Activated CD8-positive, alpha-beta memory T cell treated with anti-CD3 and anti-CD28 coated beads for 48 hours (primary cell): ENCODE measurements at regions not wholly inside any gene's neighbourhood (a gene's known extent, or its start where the extent isn't known, plus 50 kb on each side); places are given as distances from the start of the nearest gene placed in this dataset.

Source experiments
- DNase-seq, 3 experiments: peaks; one replicate each; pipeline ENCODE4 v3.0.0-alpha.2; 2020; ENCODE audit warnings: low read depth in 2 of 3, low spot score in 2 of 3

DNA sequence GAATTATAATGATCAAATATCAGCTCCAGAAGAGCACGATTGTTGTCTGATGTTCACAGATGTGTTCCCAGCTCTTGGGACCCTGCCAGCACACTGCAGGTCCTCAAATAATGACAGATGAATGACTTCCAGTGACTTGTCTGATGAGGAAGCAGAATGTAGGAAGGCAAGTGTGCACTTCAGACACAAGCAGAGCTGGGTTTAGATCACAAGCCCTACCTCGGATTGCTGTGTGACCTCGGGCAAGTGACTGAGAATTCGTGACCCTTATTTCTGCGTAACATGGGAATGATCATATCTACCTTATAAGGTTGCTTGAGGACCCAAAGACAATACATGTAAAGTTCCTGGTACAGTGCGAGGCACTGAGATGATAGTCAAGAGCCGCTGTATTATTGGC, 182.2 kb downstream of the ABCC12 start:
- DNase-seq: no peak

DNA sequence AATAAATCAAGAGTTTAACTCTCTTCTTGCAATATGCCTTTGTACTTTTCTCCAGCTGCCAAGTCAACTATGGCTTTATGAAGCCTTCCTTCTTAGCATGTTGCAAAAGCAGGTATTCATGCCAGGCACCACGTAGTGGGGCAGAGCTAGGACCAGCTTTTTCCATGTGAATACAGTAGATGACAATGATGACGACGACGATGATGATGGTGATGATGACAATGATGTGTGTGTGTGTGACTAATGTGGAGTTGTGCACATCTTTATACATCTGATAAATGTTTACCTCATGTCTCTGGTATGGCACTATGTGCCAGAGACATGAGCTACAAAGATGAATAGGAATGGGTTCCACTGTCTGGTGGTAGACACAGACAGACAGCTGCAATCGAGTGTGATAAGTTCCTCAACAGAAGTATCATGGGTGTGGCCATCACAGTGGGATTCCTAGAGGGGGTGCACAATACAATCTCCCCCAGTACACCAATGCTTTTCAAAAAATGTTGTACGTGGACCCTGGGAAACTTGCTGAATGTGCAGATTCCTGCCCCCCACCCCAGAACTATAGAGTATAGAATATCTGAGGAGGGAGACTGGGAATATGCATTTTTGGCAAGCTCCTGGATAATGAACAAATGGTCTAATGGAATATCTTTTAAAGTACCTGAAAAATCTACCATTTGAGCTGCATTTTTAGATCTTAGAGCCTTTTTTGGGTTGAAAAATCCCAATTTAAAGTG, 183.4 kb downstream of the ABCC12 start:
- no peak for DNase-seq

DNA sequence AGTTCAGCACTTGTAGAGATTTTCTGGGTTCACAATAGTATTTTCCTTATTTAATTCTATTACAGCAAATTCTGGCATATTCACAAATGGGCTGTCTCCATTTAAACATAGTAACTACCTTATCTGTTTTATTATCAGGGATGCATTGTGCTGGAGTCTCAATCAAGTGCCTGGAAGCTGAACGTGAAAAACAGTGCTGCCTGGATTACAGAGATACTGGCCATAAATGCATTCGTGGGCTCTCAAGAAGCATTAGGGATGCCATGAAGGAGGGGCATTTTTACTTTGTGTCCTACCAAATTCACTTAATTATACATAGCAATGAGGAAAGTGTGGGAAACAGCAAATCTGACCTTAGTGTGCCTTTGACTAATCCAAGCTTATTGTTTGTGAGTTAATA, 184.6 kb downstream of the ABCC12 start:
- DNase-seq: no peak

DNA sequence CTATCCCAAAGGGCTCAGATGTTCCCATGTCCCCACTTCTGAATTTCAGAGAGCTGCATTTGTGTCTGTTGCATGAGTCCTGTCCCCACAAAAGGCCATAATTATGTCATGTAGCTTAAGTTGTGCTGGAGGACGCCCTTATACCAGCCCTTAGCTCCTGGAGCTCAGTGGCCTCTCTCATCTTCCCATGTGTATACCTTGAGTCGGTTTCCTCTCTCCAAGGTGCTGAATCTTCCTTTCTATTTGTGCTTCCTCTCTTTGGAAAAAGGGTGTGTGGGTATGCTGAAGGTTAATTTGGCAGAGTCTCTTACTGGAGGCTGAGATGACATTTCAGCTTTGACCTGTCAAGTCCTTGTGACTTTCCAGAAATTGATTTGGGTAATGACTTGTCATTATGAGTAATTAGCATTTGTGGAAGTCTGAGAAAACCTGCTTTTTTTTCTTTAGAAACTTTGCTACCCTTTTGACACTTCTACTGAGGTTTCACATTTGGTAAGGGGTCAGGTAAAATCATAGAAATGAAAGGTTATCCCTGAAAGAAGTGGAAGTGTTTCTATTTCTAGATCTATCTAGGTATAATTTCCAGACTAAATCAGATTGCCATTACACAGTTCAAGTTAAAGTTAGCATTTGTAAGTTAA, 185.4 kb downstream of the ABCC12 start:
- no peak for DNase-seq

DNA sequence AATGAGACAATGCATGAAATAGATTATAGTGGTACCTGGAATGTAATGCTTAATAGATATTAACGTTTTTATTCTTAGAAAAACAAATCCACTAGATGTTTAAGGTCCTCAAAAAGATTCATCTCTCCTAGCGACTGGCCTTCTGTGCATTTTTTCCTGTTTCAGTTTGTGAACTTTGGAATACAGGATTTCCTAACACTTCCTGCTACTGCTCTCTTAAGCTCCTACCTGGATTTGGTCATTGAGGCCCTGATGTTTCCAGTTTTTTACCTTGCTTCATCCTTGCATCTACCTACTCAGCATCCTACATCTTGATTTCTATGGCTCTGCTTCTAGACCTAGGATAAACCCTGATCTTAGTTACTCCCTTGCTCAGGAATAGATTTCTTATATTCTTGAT, 188.4 kb downstream of the ABCC12 start:
- DNase-seq: no peak

DNA sequence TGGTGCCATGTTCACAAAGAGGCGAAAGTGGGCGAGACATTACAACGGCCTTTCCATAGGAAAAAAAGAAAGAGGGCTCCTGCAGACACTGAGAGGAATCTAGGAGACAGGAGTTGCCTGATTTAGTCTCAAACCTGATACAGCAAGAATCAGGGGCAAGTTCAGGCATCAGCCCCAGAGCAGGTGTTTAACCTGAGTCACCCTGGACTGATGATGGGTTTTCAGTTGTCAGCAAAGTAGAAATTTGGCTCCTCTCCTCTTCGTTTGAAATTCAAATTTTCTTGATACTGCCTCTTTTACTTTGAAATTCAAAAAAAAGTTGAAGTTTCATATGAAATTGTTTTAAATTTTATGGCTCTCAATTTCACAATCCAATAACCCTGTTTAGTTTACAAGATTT, 189.5 kb downstream of the ABCC12 start:
- DNase-seq: no peak

DNA sequence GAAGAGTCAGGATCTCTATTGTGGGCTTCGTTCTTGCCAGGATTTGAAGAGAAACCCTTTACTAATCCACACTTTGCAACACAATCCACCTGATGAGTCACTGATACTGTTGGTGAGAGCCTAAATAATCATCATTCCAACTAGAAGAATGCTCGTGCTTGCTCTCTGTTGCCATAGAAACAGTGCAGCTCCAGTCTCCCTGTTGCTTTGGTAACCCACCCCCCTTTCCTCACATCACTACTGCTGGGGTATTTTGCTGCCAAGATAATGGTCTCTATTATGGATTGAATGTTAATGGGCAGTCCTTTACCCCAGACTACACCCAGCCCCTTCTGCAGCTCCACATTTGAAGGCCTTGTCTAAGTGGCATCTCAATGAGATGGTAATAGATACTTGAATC, 190.4 kb downstream of the ABCC12 start:
- no peak for DNase-seq

DNA sequence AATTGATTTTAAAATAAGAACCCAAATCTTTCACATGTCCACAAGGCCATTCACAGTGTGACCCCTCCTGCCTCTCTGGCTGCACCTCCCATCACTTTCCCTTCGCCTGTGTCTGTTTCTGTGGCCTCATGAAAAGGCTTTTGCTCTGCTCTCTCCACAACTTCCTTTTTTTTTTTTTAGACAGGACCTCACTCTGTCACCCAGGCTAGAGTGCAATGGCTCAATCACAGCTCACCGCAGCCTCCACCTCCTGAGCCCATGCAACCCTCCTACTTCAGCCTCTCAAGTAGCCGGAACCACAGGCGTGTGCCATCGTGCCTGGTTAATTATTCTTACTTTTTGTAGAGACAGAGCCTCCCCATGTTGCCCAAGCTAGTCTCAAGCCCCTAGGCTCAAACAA, 197.1 kb downstream of the ABCC12 start:
- no peak for DNase-seq

DNA sequence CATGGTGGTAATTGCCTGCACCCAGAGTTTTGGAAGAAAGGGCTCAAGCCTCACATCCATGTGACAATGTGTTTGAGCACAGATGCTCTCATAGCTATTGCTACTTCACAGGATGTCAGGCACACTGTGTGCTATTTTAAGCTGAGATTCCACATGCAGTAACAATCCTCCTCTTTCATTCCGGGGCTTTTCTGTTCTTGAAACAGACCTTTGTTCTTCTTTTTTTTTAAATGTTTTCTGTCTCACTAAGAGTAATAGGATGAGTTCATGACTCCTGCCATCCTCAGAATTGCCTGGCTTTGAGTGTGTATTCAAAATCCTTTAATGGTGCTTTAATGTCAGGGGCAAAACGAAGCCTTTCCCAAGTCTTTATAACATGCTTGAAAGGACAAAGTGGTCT, 198.9 kb downstream of the ABCC12 start:
- no peak for DNase-seq

DNA sequence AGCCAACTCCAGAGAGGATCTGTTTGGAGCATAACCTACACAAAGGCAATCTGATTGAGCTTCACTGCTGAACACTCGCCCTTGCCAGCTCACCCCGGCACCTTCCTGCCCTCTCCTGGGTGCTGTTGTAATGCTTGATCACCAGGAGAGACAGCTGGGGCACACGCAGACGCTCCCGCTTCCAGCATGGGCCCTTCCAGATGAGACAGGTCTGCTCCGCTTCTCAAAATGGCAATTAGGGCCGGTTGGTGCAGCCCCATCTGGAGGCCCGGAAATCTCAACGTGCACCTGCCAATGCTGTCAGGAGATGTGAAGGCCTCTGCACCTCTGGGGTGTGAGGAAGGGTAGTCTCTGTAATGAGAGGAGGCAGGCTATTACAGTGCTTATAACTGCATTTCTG, 206.1 kb downstream of the ABCC12 start:
- no peak for DNase-seq

DNA sequence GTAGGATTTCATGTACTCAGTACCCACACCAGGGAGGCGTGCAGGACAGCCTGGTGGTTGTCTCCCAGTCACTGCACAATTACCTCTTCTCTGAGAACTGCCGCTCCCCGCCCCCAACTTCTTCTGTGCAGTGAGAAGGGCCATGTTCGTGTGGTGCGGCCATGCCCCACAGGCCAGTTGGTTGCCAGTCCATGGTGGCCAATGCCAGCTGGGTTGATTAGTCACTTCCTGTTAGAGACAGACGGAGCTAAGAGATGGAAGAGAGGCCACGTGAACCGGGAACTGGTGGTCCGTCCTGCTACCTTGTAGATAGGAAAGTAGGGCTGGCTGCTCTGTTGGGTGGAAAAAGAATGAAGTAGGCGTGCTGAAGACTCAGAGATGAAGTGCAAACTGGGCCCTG, 206.5 kb downstream of the ABCC12 start:
- no peak for DNase-seq

DNA sequence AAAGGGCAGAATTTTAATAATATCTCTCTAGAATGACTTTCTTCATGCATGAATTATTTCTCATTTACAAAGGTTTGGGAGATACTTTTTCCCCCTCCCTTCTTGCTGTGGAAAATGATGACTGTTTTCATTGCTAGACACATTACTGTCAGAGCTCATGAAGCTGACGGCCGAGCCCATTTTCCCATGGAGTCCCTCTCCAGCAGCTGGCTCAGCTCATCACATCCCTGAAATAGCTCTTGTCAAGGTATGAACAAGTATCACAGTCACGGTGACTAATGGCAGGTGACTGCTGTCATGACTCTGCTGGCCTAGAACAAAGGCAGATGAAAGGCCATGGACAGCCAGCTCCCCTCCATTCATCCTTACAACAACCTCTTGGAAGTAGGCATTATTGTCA, 208.1 kb downstream of the ABCC12 start:
- DNase-seq: no peak

DNA sequence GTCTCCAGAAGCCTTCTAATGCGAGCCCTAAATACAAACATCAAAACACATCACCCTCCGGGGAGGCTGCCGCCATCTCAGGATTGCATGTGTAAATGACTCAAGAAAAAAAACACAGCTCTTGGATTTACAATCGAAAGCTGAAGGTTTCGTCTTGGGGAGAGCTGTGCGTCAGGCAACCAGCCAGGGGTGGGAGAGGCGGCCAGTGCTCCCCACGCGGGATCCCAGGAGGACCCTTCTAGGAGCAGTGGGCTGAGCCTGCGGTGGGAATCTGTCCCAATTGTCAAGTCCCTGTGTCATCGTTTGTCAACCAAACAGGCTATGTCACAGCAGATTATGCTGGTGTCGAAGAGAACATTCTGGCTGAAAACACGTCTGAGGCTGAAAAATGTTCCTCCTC, 209.7 kb downstream of the ABCC12 start:
- no peak for DNase-seq

DNA sequence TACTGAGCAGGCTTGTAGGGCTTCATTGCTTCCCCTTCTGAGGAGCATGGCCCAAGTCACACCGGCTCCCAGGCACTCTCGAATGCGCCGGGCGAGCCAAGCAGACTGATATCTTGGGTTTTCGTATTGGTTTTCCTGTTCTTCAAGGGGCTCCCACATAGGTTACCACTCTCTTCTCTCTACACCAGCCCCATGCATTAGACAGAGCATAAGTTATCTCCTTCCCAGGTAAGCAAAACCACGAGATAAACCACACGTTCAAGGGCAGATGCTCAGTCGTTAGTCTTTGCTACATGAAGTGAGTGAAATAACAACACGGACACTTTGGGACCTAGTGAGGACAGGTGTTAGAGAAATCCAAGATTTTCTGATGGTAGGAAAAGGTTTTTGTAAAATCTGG, 211.2 kb downstream of the ABCC12 start:
- DNase-seq: no peak

DNA sequence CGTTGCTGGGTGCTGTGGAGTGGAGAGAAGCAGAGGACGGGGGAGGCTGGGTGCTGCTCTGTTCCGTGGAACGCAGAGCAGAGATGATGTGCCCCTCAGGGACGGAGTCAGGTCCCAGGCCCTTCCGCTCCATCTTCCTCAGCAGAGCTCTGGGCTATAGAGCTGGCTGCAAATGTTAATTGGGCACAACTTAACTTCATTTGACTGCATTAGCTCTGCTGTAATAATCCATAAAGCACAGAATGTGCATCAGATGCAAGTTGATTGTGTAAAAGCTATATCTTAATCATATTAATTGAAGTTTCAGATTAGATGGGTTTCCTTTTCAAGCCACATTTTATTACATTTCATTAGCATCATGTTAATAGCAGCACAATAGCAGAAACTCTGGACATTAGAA, 212.6 kb downstream of the ABCC12 start:
- no peak for DNase-seq

DNA sequence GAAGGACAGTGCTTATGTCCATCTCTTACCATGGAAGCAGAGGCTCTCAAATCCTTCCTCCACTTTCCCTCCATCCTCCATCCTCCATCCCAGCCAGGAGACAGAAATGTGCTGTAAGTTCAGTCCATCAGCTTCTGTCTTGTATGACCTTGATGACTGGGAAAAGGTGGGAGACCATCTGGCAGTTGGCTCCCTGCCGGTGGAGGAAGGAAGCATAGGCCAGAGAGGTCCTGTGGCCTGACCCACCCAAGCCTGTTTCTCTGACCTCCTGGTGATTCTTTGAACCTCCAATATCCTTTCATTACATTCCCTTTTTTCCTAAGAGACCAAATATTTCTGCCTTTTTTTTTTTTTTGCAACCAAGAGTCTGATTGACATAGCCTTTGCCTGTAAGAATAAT, 215.3 kb downstream of the ABCC12 start:
- DNase-seq: no peak

DNA sequence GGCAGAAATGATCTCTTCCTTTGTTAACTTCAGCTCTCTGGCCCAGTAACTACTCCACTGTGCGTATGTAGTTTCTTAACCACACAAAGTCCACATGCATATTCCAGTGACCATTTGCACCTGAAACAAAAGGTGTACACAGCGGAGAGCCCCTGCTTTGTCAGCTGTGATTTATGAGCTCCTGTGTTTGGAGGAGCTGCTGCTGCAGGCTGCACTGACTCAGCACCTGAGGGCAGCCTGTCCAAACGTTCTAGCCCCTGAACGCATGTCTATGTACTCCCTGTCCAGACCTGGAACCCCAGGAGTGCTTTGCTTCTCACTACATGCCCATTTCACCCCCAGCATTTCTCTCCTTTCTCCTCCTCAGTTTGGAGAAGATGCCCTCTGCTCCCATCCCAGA, 216.1 kb downstream of the ABCC12 start:
- DNase-seq: no peak

DNA sequence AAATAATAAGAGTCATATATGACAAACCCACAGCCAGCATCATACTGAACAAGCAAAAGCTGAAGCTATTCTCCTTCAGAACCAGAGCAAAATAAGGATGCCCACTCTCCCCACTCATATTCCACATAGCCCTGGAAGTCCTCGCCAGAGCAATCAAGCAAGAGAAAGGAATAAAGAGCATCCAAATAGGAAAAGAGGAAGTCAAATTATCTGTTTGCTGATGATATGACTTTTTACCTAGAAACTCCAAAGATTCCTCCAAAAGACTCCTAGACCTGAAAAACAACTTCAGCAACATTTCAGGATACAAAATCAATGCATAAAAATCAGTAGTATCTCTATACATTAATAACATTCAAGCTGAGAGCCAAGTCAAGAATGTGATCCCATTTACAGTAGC, 217.5 kb downstream of the ABCC12 start:
- DNase-seq: no peak

DNA sequence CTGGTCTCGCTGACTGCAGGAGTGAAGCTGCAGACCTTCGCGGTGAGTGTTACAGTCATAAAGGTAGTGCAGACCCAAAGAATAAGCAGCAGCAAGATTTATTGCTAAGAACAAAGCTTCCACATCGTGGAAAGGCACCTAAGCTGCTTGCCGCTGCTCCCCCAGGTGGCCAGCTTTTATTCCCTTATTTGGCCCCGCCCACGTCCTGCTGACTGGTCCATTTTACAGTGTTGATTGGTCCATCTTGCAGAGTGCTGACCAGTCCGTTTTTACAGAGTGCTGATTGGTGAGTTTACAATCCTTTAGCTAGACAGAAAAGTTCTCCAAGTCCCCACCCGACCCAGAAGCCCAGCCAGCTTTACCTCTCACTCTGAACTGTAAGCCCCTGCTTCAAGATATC, 227.8 kb downstream of the ABCC12 start:
- no peak for DNase-seq

DNA sequence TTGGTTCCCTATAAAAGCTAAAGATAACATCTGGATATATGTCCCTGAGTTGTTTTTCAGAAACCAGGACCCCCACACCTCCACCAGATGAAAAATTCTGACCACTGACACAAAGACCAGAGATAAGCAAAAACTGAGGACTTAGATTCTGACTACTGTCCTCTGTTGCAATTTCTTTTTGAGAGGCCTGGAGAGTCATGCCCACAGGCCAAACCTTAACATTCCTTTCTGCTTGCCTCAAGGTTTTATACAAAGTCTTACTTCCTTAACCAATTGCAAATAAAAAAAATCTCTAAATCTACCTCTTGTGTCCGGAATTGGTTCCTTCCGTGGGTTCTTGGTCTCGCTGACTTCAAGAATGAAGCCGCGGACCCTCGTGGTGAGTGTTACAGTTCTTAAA, 228.5 kb downstream of the ABCC12 start:
- DNase-seq: no peak

DNA sequence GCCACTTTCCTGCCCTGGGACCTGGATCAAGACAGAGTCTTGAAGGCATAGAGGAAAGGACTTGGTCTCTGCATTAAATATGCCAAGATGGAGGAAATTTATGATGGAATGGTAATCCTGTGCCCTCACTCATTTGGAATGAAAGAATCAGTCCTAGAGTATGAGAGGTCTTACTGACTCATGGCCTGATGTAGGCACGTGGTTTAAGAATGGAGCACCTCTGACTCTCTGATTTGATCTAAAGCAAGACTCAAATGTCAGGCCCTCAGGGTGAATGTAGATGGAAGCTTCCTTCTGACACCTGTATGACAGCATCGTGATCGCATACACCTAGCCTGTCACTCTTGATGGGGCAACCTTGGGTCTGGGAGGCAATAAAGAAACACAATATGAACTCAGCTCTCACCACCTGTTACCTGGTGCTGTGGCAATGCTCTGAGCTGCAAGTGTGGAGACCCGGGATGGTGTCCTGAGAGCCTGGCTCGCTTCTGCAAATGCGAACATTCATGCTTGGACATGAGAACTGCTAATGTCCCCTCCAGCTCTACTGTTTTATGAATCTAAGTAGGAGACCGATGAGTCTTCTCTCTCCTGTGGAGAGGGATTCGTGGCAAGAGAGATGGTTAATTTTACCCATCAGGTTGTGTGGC, 229.9 kb downstream of the ABCC12 start:
- no peak for DNase-seq

DNA sequence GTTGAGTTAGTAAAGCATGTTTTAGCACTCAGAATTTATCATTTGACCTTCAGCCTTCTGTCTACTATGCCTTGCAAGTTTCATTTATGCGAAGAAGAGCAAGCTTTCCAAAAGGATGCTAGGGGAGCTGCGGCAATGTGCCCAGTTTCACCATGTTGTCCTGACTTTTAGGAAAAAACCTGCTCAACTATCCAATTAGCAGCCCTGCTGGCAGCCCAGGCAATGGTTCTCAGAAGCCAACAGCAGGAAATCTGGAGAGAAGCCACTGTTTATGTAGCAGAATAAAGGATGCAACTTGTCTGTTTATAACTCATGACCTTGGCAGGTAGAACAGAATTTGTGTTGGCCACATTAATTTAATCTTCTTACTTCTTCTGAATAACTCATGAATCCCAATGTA, 230.8 kb downstream of the ABCC12 start:
- DNase-seq: no peak

DNA sequence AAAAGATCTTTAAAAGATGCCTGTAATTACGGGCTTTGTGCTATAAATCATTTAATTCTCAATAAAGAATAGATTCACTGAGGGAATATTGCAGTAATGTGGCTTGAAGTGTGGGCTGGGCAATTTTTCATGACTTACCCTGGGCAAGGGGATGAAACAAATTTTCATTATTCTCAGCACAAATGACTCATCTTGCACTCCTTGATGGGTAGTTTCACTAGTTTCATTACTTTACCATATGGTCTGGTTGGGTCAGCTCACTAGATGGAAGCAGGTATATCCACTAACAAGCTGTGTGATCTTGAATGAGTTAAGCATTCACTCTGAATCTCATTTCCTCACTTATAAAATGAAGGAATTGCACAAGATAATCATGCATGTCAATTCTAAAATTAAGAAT, 234.3 kb downstream of the ABCC12 start:
- DNase-seq: no peak
